ENCODE measurements at regions not wholly inside any gene's neighbourhood (a gene's known extent, or its start where the extent isn't known, plus 50 kb on each side); places are given as distances from the start of the nearest gene placed in this dataset.

GRCh38 chr22:20648306-20648903, 125.5 kb upstream of the SERPIND1 start:
- TF ChIP-seq CTCF (IDR thresholded peaks at IDR 0.05), result no peak
- TF ChIP-seq POLR2A (IDR thresholded peaks at IDR 0.05), result no peak

Data from testis (tissue), 2 donors.